H9 (cell line): ENCODE measurements at regions not wholly inside any gene's neighbourhood (a gene's known extent, or its start where the extent isn't known, plus 50 kb on each side); places are given as distances from the start of the nearest gene placed in this dataset.

ENCODE experiments used
- DNase-seq: peaks from one replicate; pipeline ENCODE4 v3.0.0-alpha.2; 2017
- H2AFZ ChIP-seq: one replicate; pipeline ENCODE4 v1.6.1; 2013; ENCODE audit warnings: mild to moderate bottlenecking, low read length, control low read depth, moderate library complexity
- H2AK5ac ChIP-seq: 2 replicates; pipeline ENCODE4 v1.6.1; 2013; ENCODE audit warnings: low read length, control low read depth, mixed read lengths; ENCODE audit not compliant: insufficient read length
- H2BK120ac ChIP-seq: one replicate; pipeline ENCODE4 v1.6.1; 2013; ENCODE audit warnings: low read depth, mild to moderate bottlenecking, low read length, control low read depth, inconsistent platforms; ENCODE audit not compliant: poor library complexity, severe bottlenecking
- H2BK12ac ChIP-seq: 2 replicates; pipeline ENCODE4 v1.6.1; 2013; ENCODE audit warnings: low read length, control low read depth, mixed read lengths, low read depth; ENCODE audit not compliant: insufficient read length
- H2BK15ac ChIP-seq: 2 replicates; pipeline ENCODE4 v1.6.1; 2013; ENCODE audit warnings: low read depth, low read length, control low read depth
- H2BK20ac ChIP-seq: one replicate; pipeline ENCODE4 v1.6.1; 2013; ENCODE audit warnings: low read depth, mild to moderate bottlenecking, low read length, control low read depth, inconsistent platforms; ENCODE audit not compliant: poor library complexity, severe bottlenecking
- H2BK5ac ChIP-seq: 2 replicates; pipeline ENCODE4 v1.6.1; 2013; ENCODE audit warnings: low read length, control low read depth, mixed read lengths; ENCODE audit not compliant: insufficient read length
- H3K14ac ChIP-seq: 2 replicates; pipeline ENCODE4 v1.6.1; 2013; ENCODE audit warnings: low read length, control low read depth; ENCODE audit not compliant: insufficient read depth
- H3K18ac ChIP-seq: 2 replicates; pipeline ENCODE4 v1.6.1; 2013; ENCODE audit warnings: low read depth, mild to moderate bottlenecking, mixed read lengths, low read length, control low read depth; ENCODE audit not compliant: insufficient read length
- H3K23ac ChIP-seq: 2 replicates; pipeline ENCODE4 v1.6.1; 2013; ENCODE audit warnings: low read length, control low read depth, mixed read lengths, low read depth; ENCODE audit not compliant: insufficient read length
- H3K23me2 ChIP-seq: 2 replicates; pipeline ENCODE4 v1.6.1; 2013; ENCODE audit warnings: low read depth, mild to moderate bottlenecking, mixed read lengths, low read length, control low read depth; ENCODE audit not compliant: insufficient read length, poor library complexity, severe bottlenecking
- H3K27ac ChIP-seq: 2 replicates; pipeline ENCODE4 v1.5.1; 2013; ENCODE audit warnings: low read length, control low read depth, mixed read lengths, low read depth; ENCODE audit not compliant: insufficient read length
- H3K27me3 ChIP-seq: 2 replicates; pipeline ENCODE4 v1.6.1; 2013; ENCODE audit warnings: low read length, control low read depth, inconsistent platforms; ENCODE audit not compliant: insufficient read depth
- H3K4ac ChIP-seq: 2 replicates; pipeline ENCODE4 v1.6.1; 2013; ENCODE audit warnings: low read depth, mild to moderate bottlenecking, control low read depth, inconsistent platforms, low read length, moderate library complexity
- H3K4me1 ChIP-seq: 2 replicates; pipeline ENCODE4 v1.6.1; 2013; ENCODE audit warnings: low read length, control low read depth, inconsistent platforms; ENCODE audit not compliant: insufficient read depth
- H3K4me2 ChIP-seq: 2 replicates; pipeline ENCODE4 v1.6.1; 2013; ENCODE audit warnings: low read length, control low read depth, mixed read lengths; ENCODE audit not compliant: insufficient read length, insufficient read depth
- H3K56ac ChIP-seq: 2 replicates; pipeline ENCODE4 v1.6.1; 2013; ENCODE audit warnings: low read depth, mild to moderate bottlenecking, mixed read lengths, low read length, control low read depth; ENCODE audit not compliant: insufficient read length
- H3K79me1 ChIP-seq: 2 replicates; pipeline ENCODE4 v1.6.1; 2013; ENCODE audit warnings: low read depth, mild to moderate bottlenecking, moderate library complexity, low read length, control low read depth, inconsistent platforms; ENCODE audit not compliant: insufficient read depth, poor library complexity, severe bottlenecking
- H3K79me2 ChIP-seq: 2 replicates; pipeline ENCODE4 v1.6.1; 2013; ENCODE audit warnings: low read length, control low read depth, inconsistent platforms; ENCODE audit not compliant: insufficient read depth
- H3K9ac ChIP-seq: 2 replicates; pipeline ENCODE4 v1.6.1; 2013; ENCODE audit warnings: low read length, control low read depth, mixed read lengths; ENCODE audit not compliant: insufficient read length; ENCODE audit errors: extremely low read depth
- H3K9me3 ChIP-seq: one replicate; pipeline ENCODE4 v1.6.1; 2013; ENCODE audit warnings: low read depth, low read length, inconsistent platforms; ENCODE audit not compliant: control insufficient read depth
- H3T11ph ChIP-seq: one replicate; pipeline ENCODE4 v1.6.1; 2013; ENCODE audit warnings: mild to moderate bottlenecking, low read length, control low read depth, inconsistent platforms
- H4K20me1 ChIP-seq: one replicate; pipeline ENCODE4 v1.6.1; 2013; ENCODE audit not compliant: control insufficient read depth, insufficient read length, insufficient read depth
- H4K5ac ChIP-seq: 2 replicates; pipeline ENCODE4 v1.6.1; 2013; ENCODE audit warnings: low read depth, mild to moderate bottlenecking, mixed read lengths, low read length, control low read depth; ENCODE audit not compliant: insufficient read length
- H4K8ac ChIP-seq: replicated peaks from 2 replicates; pipeline ENCODE4 v1.6.1; 2013; ENCODE audit warnings: low read length, control low read depth, mixed read lengths, low read depth; ENCODE audit not compliant: insufficient read length
- H4K91ac ChIP-seq: 2 replicates; pipeline ENCODE4 v1.6.1; 2013; ENCODE audit warnings: low read depth, mild to moderate bottlenecking, moderate library complexity, mixed read lengths, low read length, control low read depth; ENCODE audit not compliant: insufficient read length
- H3K27ac Mint-ChIP-seq, 3 experiments: 2 replicates in 2 of 3; 3 replicates in 1 of 3; pipeline ENCODE4 v1.8.0; 2020 to 2021; ENCODE audit warnings: mixed read lengths in 3 of 3, mild to moderate bottlenecking in 1 of 3, moderate library complexity in 1 of 3
- H3K27me3 Mint-ChIP-seq: 2 replicates; pipeline ENCODE4 v1.8.0; 2021; ENCODE audit warnings: low read depth, mild to moderate bottlenecking, moderate library complexity, mixed read lengths
- H3K36me3 Mint-ChIP-seq, 3 experiments: 2 replicates in 2 of 3; 3 replicates in 1 of 3; pipeline ENCODE4 v1.8.0; 2020 to 2021; ENCODE audit warnings: low read depth in 3 of 3, mixed read lengths in 3 of 3; ENCODE audit not compliant: insufficient read depth in 1 of 3
- H3K4me1 Mint-ChIP-seq, 2 experiments: 2 replicates each; pipeline ENCODE4 v1.8.0; 2020; ENCODE audit warnings: mixed read lengths in 2 of 2
- H3K4me3 Mint-ChIP-seq, 2 experiments: 2 replicates in 1 of 2; 3 replicates in 1 of 2; pipeline ENCODE4 v1.8.0; 2020 to 2021; ENCODE audit warnings: mild to moderate bottlenecking in 2 of 2, mixed read lengths in 2 of 2, moderate library complexity in 1 of 2
- H3K9me3 Mint-ChIP-seq, 2 experiments: 2 replicates in 1 of 2; 3 replicates in 1 of 2; pipeline ENCODE4 v1.8.0; 2020; ENCODE audit warnings: mild to moderate bottlenecking in 2 of 2, mixed read lengths in 2 of 2, moderate library complexity in 1 of 2
- WGBS: extraction: QIAGEN DNeasy Blood & Tissue Kit; methylation state at CpG from one replicate; pipeline ENCODE4 v1.1.7; 2013; ENCODE audit warnings: missing lambda C conversion rate, low lambda C conversion rate, mixed read lengths; ENCODE audit not compliant: insufficient read length; ENCODE audit errors: extremely low coverage; 5-methylcytosine and 5-hydroxymethylcytosine counted together
- TF ChIP-seq, protein P1 (sequence below): fragments of 200-600 bp; sonication (generic); conservative IDR thresholded peaks from 3 replicates; pipeline ENCODE4 v1.8.0; 2021; ENCODE audit warnings: antibody characterized with exemption, mild to moderate bottlenecking

DNA sequence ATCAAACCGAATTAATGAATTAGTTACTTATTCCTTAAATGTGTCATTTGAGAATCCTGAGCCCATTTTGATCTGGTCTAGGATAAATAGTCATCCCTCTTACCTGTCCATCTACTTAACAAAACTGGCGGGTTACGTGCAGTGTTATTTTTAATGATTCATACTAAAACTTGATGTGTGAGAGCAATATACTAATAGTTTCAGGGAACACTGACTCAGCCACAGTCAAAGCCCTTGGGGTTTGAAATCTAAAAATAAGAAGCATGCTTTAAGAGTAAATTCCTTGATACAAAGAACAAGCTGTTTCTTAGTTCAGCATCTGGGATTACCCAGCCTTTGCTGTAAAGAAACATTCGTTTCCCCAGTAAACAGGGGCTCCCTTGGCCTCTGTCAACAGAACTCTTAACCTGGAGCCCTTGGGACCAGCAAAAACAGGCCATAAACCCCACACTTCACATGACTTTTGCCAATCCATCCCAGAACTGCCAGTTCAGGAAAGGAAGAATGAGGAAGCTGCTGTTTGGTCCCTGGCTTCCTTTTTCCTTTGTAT is 370.6 kb upstream of the IGFBP3 start:
- H3K27ac ChIP-seq: no peak overlapping the region
- no peaks in the 10 kb centered on the region for H3K27me3 ChIP-seq
- H4K20me1 ChIP-seq: no peaks in the 10 kb centered on the region
- no peak overlapping the region for H3K4me2 ChIP-seq
- H3K79me2 ChIP-seq: no peaks in the 10 kb centered on the region
- no peak overlapping the region for H3K14ac ChIP-seq
- no peaks in the 10 kb centered on the region for H3K23me2 ChIP-seq
- H3K9ac ChIP-seq: no peak overlapping the region
- no peak for DNase-seq
- H3T11ph ChIP-seq: no peak overlapping the region
- TF ChIP-seq, protein P1, sequence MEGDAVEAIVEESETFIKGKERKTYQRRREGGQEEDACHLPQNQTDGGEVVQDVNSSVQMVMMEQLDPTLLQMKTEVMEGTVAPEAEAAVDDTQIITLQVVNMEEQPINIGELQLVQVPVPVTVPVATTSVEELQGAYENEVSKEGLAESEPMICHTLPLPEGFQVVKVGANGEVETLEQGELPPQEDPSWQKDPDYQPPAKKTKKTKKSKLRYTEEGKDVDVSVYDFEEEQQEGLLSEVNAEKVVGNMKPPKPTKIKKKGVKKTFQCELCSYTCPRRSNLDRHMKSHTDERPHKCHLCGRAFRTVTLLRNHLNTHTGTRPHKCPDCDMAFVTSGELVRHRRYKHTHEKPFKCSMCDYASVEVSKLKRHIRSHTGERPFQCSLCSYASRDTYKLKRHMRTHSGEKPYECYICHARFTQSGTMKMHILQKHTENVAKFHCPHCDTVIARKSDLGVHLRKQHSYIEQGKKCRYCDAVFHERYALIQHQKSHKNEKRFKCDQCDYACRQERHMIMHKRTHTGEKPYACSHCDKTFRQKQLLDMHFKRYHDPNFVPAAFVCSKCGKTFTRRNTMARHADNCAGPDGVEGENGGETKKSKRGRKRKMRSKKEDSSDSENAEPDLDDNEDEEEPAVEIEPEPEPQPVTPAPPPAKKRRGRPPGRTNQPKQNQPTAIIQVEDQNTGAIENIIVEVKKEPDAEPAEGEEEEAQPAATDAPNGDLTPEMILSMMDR: no peak
- H3K36me3 Mint-ChIP-seq: peaks cover 0 to 3% (median 1%) of the 10 kb centered on the region in 3 experiments; a peak in 1 of 7 replicates
- H3K4me1 ChIP-seq: no peaks in the 10 kb centered on the region
- no CpG with 5 or more reads among the region's 4 CpGs for WGBS
- H3K4me1 Mint-ChIP-seq: peaks cover 0 to 3% of the 10 kb centered on the region in 2 experiments; a peak in 1 of 4 replicates
- no peak overlapping the region for H2AFZ ChIP-seq
- no peak overlapping the region for H3K18ac ChIP-seq
- H3K4ac ChIP-seq: no peak overlapping the region
- H3K23ac ChIP-seq: no peak overlapping the region
- no peak overlapping the region for H4K5ac ChIP-seq
- no peak overlapping the region for H2BK20ac ChIP-seq
- H3K56ac ChIP-seq: no peak overlapping the region
- no peak overlapping the region for H4K91ac ChIP-seq
- H2BK5ac ChIP-seq: no peak overlapping the region
- H2AK5ac ChIP-seq: no peak overlapping the region
- no peaks in the 10 kb centered on the region for H3K9me3 ChIP-seq
- no peaks in the 10 kb centered on the region for H3K27me3 Mint-ChIP-seq
- H4K8ac ChIP-seq: no peak overlapping the region
- no peak overlapping the region for H2BK15ac ChIP-seq
- peaks cover 0 to 3% of the 10 kb centered on the region in 2 experiments; a peak in 2 of 5 replicates for H3K9me3 Mint-ChIP-seq
- no peak overlapping the region for H3K27ac Mint-ChIP-seq
- H3K79me1 ChIP-seq: no peaks in the 10 kb centered on the region
- no peak overlapping the region for H2BK12ac ChIP-seq
- H3K4me3 Mint-ChIP-seq: no peak overlapping the region
- H2BK120ac ChIP-seq: no peak overlapping the region
